GM23338 (cell line): ENCODE measurements at regions not wholly inside any gene's neighbourhood (a gene's known extent, or its start where the extent isn't known, plus 50 kb on each side); places are given as distances from the start of the nearest gene placed in this dataset.

Experiments used
- ATAC-seq: fragments of 200-7000 bp; cut with Tn5 transposase; 3 replicates; pipeline ENCODE4 v1.9.1; 2020
- DNase-seq: peaks from one replicate; pipeline ENCODE4 v3.0.0-alpha.2; 2015; ENCODE audit warnings: low spot score
- H2AFZ ChIP-seq: fragments of 200-600 bp; sonication (generic); 2 replicates; pipeline ENCODE4 v1.8.0; 2016; ENCODE audit warnings: antibody characterized with exemption, mild to moderate bottlenecking, moderate library complexity
- H3F3A ChIP-seq: fragments of 200-600 bp; sonication (generic); replicated peaks from 2 replicates; pipeline ENCODE4 v1.8.0; 2017; ENCODE audit warnings: antibody characterized with exemption, mixed run types, low read depth
- H3K27ac ChIP-seq: fragments of 200-600 bp; sonication (generic); 2 replicates; pipeline ENCODE4 v1.6.1; 2016; ENCODE audit warnings: low read depth
- H3K27me3 ChIP-seq: fragments of 200-600 bp; sonication (generic); 2 replicates; pipeline ENCODE4 v1.8.0; 2016; ENCODE audit warnings: mild to moderate bottlenecking, mixed run types, moderate library complexity; ENCODE audit not compliant: insufficient read depth
- H3K36me3 ChIP-seq: fragments of 200-600 bp; sonication (generic); 2 replicates; pipeline ENCODE4 v1.8.0; 2016; ENCODE audit warnings: mild to moderate bottlenecking; ENCODE audit not compliant: insufficient read depth
- H3K4me1 ChIP-seq: fragments of 200-600 bp; sonication (generic); 2 replicates; pipeline ENCODE4 v1.8.0; 2016; ENCODE audit warnings: mild to moderate bottlenecking, moderate library complexity; ENCODE audit not compliant: insufficient read depth
- H3K4me2 ChIP-seq: fragments of 200-600 bp; sonication (generic); 2 replicates; pipeline ENCODE4 v1.7.1; 2017; ENCODE audit warnings: mixed run types
- H3K4me3 ChIP-seq: fragments of 200-600 bp; sonication (generic); 2 replicates; pipeline ENCODE4 v1.6.1; 2016; ENCODE audit warnings: mixed run types
- H3K79me2 ChIP-seq: fragments of 200-600 bp; sonication (generic); replicated peaks from 2 replicates; pipeline ENCODE4 v1.8.0; 2017; ENCODE audit warnings: mild to moderate bottlenecking; ENCODE audit not compliant: insufficient read depth
- H3K9me2 ChIP-seq: fragments of 200-600 bp; sonication (generic); 2 replicates; pipeline ENCODE4 v1.8.0; 2017; ENCODE audit not compliant: insufficient read depth
- H4K20me1 ChIP-seq: fragments of 200-600 bp; sonication (generic); replicated peaks from 2 replicates; pipeline ENCODE4 v1.8.0; 2017; ENCODE audit warnings: mild to moderate bottlenecking; ENCODE audit not compliant: insufficient read depth
- H3K27ac Mint-ChIP-seq: 2 replicates; pipeline ENCODE4 v1.8.0; 2020; ENCODE audit warnings: inconsistent platforms, mild to moderate bottlenecking, moderate library complexity, mixed read lengths
- H3K27me3 Mint-ChIP-seq: 3 replicates; pipeline ENCODE4 v1.8.0; 2022; ENCODE audit warnings: low read depth, mild to moderate bottlenecking, moderate library complexity, mixed read lengths, inconsistent platforms; ENCODE audit not compliant: insufficient read depth, poor library complexity
- H3K36me3 Mint-ChIP-seq: 3 replicates; pipeline ENCODE4 v1.8.0; 2021; ENCODE audit warnings: low read depth, mild to moderate bottlenecking, inconsistent platforms, moderate library complexity, mixed read lengths
- H3K4me1 Mint-ChIP-seq: 3 replicates; pipeline ENCODE4 v1.8.0; 2020; ENCODE audit warnings: mild to moderate bottlenecking, inconsistent platforms, mixed read lengths
- H3K4me3 Mint-ChIP-seq: 3 replicates; pipeline ENCODE4 v1.8.0; 2021; ENCODE audit warnings: moderate library complexity, mild to moderate bottlenecking, inconsistent platforms, mixed read lengths
- H3K9me3 Mint-ChIP-seq: 3 replicates; pipeline ENCODE4 v1.8.0; 2020; ENCODE audit warnings: moderate library complexity, mild to moderate bottlenecking, inconsistent platforms, mixed read lengths
- ETS1 ChIP-seq: IDR thresholded peaks from 2 replicates; pipeline ENCODE4 v1.6.1; 2016; ENCODE audit warnings: antibody characterized with exemption
- EZH2 ChIP-seq: fragments of 200-600 bp; sonication (generic); IDR thresholded peaks from one replicate; pipeline ENCODE4 v1.8.0; 2017; ENCODE audit warnings: antibody characterized with exemption, mild to moderate bottlenecking, low read depth; ENCODE audit not compliant: unreplicated experiment
- EZH2phosphoT487 ChIP-seq: fragments of 200-600 bp; sonication (generic); IDR thresholded peaks from one replicate; pipeline ENCODE4 v1.8.1; 2018; ENCODE audit warnings: antibody characterized with exemption; ENCODE audit not compliant: unreplicated experiment
- JUNB ChIP-seq: IDR thresholded peaks from one replicate; pipeline ENCODE4 v1.6.1; 2016; ENCODE audit warnings: antibody characterized with exemption; ENCODE audit not compliant: unreplicated experiment
- NANOG ChIP-seq: IDR thresholded peaks from 2 replicates; pipeline ENCODE4 v1.6.1; 2016; ENCODE audit warnings: antibody characterized with exemption, borderline replicate concordance
- POLR2AphosphoS5 ChIP-seq: IDR thresholded peaks from 2 replicates; pipeline ENCODE4 v1.6.1; 2016; ENCODE audit warnings: antibody characterized with exemption, low read depth
- STAT1 ChIP-seq: IDR thresholded peaks from one replicate; pipeline ENCODE4 v1.6.1; 2016; ENCODE audit warnings: antibody characterized with exemption; ENCODE audit not compliant: unreplicated experiment
- ZNF114 ChIP-seq: fragments of 250-450 bp; sonication (Bioruptor Pico); IDR thresholded peaks from 2 replicates; pipeline ENCODE4 v1.5.0; 2020; ENCODE audit warnings: mild to moderate bottlenecking, moderate library complexity
- ZNF331 ChIP-seq: fragments of 250-450 bp; sonication (Bioruptor Pico); IDR thresholded peaks from 2 replicates; pipeline ENCODE4 v1.5.0; 2020; ENCODE audit warnings: low read depth, mild to moderate bottlenecking, moderate library complexity
- ZNF462 ChIP-seq: fragments of 250-450 bp; sonication (Bioruptor Pico); IDR thresholded peaks from 2 replicates; pipeline ENCODE4 v1.5.0; 2020; ENCODE audit warnings: mild to moderate bottlenecking, moderate library complexity
- TF ChIP-seq, protein P1 (sequence below): IDR thresholded peaks from one replicate; pipeline ENCODE4 v1.6.1; 2018; ENCODE audit warnings: antibody characterized with exemption; ENCODE audit not compliant: unreplicated experiment
- TF ChIP-seq, protein P2 (sequence below), 2 experiments: fragments of 200-600 bp in 1 of 2; sonication (generic) in 1 of 2; conservative IDR thresholded peaks; 2 replicates each; pipeline versions ENCODE4 v1.5.1 to v1.6.1; 2016 to 2017; ENCODE audit warnings: antibody characterized with exemption in 2 of 2, low read depth in 2 of 2, mild to moderate bottlenecking in 2 of 2, moderate library complexity in 1 of 2

DNA sequence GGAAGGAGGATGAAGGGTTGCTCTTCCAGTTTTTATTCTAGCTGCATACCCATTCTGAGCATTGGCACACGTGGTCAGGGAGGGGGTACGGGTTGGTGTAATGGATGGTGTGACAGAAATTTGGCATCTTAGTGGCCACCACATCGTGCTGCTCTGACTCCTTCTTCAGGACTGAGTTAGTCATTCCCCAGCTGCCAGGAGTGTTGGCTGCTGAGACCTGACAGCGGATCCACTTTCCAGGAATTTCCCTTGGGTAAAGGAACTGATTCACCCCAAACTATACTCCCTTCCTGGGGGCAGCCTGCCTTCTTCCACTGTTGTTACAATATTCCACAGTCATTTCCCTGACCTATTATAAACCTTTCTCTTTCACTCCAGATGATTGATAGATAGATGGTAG is 595.5 kb upstream of the KLHL1 start:
- H4K20me1 ChIP-seq: no peaks in the 10 kb centered on the region
- Mint-ChIP-seq H3K27me3 (peaks cover 2% of the 10 kb centered on the region), H3K27ac (no peak overlapping the region), H3K36me3 (no peaks in the 10 kb centered on the region), H3K4me1 (no peaks in the 10 kb centered on the region), H3K9me3 (no peaks in the 10 kb centered on the region; the same call in 2 of the 3 replicates), H3K4me3 (no peak overlapping the region)
- TF ChIP-seq ZNF114 (CRISPR knock-in tag) (no peak), ETS1 (no peak), POLR2AphosphoS5 (no peak), JUNB (no peak), STAT1 (no peak), NANOG (no peak), ZNF331 (no peak), EZH2phosphoT487 (no peak), ZNF462 (CRISPR knock-in tag) (no peak), EZH2 (no peak)
- TF ChIP-seq, protein P1, sequence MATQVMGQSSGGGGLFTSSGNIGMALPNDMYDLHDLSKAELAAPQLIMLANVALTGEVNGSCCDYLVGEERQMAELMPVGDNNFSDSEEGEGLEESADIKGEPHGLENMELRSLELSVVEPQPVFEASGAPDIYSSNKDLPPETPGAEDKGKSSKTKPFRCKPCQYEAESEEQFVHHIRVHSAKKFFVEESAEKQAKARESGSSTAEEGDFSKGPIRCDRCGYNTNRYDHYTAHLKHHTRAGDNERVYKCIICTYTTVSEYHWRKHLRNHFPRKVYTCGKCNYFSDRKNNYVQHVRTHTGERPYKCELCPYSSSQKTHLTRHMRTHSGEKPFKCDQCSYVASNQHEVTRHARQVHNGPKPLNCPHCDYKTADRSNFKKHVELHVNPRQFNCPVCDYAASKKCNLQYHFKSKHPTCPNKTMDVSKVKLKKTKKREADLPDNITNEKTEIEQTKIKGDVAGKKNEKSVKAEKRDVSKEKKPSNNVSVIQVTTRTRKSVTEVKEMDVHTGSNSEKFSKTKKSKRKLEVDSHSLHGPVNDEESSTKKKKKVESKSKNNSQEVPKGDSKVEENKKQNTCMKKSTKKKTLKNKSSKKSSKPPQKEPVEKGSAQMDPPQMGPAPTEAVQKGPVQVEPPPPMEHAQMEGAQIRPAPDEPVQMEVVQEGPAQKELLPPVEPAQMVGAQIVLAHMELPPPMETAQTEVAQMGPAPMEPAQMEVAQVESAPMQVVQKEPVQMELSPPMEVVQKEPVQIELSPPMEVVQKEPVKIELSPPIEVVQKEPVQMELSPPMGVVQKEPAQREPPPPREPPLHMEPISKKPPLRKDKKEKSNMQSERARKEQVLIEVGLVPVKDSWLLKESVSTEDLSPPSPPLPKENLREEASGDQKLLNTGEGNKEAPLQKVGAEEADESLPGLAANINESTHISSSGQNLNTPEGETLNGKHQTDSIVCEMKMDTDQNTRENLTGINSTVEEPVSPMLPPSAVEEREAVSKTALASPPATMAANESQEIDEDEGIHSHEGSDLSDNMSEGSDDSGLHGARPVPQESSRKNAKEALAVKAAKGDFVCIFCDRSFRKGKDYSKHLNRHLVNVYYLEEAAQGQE: no peak
- TF ChIP-seq, protein P2, sequence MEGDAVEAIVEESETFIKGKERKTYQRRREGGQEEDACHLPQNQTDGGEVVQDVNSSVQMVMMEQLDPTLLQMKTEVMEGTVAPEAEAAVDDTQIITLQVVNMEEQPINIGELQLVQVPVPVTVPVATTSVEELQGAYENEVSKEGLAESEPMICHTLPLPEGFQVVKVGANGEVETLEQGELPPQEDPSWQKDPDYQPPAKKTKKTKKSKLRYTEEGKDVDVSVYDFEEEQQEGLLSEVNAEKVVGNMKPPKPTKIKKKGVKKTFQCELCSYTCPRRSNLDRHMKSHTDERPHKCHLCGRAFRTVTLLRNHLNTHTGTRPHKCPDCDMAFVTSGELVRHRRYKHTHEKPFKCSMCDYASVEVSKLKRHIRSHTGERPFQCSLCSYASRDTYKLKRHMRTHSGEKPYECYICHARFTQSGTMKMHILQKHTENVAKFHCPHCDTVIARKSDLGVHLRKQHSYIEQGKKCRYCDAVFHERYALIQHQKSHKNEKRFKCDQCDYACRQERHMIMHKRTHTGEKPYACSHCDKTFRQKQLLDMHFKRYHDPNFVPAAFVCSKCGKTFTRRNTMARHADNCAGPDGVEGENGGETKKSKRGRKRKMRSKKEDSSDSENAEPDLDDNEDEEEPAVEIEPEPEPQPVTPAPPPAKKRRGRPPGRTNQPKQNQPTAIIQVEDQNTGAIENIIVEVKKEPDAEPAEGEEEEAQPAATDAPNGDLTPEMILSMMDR (conservative IDR thresholded peaks at IDR 0.05; ENCODE audit: low read depth in 2 of 2): no peak
- no peaks in the 10 kb centered on the region for H3F3A ChIP-seq
- H3K4me2 ChIP-seq: no peak overlapping the region
- no peaks in the 10 kb centered on the region for H3K79me2 ChIP-seq
- H3K4me1 ChIP-seq: no peaks in the 10 kb centered on the region
- 0 out of 2 replicates have a peak, but pooled peaks cover 3% of the 10 kb centered on the region for H3K9me2 ChIP-seq
- H3K4me3 ChIP-seq: no peak overlapping the region
- H3K27me3 ChIP-seq: no peaks in the 10 kb centered on the region
- no peak overlapping the region for H3K27ac ChIP-seq
- no peak for DNase-seq
- ATAC-seq: no peak
- no peak overlapping the region for H2AFZ ChIP-seq
- H3K36me3 ChIP-seq: no peaks in the 10 kb centered on the region
